ENCODE measurements at regions not wholly inside any gene's neighbourhood (a gene's known extent, or its start where the extent isn't known, plus 50 kb on each side); places are given as distances from the start of the nearest gene placed in this dataset.

DNA sequence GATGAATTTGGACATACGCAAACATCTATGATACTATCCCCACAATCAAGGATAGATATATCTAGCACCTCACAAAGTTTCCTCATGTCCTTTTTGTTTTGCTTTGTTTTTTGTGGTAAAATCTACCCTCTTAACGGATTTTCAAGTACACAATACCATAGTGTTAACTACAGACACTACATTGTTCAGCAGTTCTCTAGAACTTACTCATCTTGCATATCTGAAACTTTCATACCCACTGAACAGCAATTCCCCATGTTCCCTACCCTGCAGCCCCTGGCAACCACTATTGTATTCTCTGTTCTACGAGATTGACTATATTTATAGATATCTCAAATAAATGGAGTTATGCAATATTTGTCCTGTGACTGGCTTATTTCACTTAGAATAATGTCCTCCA, 58.1 kb upstream of the TJP1 start:
- DNase-seq (ENCODE audit: low read depth, low spot score) = no peak

DNA sequence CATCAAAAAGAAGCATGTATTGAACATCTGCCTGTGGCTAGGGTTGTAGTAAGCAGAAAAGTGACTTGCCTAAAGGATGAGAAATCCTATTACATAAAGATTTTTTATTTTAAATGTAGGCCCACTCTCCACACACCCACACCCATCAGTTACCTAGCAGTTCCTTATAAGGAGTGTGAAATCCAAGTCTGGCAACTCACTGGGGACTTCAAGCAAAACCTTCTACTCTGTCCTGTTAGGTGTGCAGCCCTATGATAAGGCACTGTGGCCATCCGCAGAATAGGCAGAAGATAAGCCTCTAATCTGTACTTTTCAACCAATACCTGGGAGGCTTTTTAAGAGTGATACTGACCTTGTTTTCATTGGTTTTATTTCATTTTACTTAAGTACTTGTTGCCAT, 52.7 kb upstream of the TJP1 start:
- DNase-seq (ENCODE audit: low read depth, low spot score) = no peak

DNA sequence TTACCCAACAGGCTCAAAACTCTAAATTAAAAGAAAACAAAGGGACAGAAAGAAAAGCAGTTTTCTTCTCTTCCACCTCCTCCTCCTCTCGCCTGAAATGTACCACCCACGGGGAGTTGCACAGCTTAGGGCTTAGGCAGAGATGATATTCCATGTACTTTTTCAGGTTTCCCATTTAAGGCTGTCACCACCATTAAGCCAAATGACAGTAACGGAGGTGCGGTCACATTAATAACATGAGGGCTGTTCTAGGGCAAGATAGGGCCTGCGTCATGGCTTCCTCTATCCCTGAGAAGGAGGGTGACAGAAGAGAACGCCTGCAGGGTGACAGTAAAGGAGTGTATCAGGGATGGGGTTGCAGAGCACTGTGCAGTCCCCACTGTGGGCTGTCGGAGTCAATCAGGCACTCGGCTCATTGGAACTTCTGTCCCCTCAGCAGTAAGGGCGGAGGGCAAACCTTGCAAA, 51.7 kb upstream of the TJP1 start:
- DNase-seq (ENCODE audit: low read depth, low spot score) = no peak

DNA sequence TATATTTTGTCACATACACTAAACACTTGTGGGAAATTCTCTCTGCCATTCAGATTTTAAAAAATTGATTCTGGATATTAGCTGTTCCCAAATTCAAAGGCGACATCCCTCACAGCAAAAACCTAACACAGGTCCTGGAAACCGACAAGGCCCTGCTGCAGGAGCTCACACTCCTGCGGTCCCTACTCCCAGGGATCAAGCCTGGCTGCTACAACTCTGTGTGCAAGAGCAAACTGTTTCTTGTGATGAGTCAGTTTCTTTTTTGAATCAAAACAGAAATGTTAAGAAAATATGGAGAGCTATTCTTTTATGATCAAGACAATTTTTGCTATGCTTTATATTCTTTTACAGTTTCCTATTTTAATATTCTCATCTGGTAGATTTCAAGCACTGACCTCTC, 51.0 kb upstream of the TJP1 start:
- no peak for DNase-seq (ENCODE audit: low read depth, low spot score)

DNA sequence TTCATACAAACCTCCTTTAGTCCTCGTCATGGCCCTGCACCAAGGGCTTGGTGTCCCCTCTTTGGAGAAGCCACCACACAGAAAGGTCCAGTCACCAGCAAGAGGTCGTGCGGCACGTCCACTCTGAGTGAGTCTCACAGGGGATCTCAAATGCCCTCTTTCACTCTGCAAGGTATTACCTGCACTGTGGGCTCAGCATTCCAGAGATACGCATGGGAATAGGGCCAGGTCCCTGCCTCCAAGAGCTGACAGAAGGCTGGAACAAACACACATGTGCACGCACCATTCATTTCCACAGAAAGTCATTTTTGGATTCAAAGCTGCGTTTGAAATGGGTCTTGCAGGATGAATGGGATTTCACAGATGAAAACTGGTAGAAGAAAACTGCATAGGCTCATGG, 50.4 kb upstream of the TJP1 start:
- DNase-seq (ENCODE audit: low read depth, low spot score) = no peak

Data from iPS DF 19.7 (cell line).